ENCODE measurements at regions not wholly inside any gene's neighbourhood (a gene's known extent, or its start where the extent isn't known, plus 50 kb on each side); places are given as distances from the start of the nearest gene placed in this dataset.

- no peak for TF ChIP-seq TSHZ2 (CRISPR knock-in tag; IDR thresholded peaks at IDR 0.05)
- TF ChIP-seq TCF4 (CRISPR knock-in tag; IDR thresholded peaks at IDR 0.05; ENCODE audit: borderline replicate concordance), result no peak
Observed at GRCh38 chr5:144712090-144712489, 541.4 kb downstream of the KCTD16 start.
